Hematopoietic multipotent progenitor cell treated with erythropoietin and hydrocortisone succinate and interleukin-3 and kit ligand, for 17 days (in vitro differentiated cells): ENCODE measurements at regions not wholly inside any gene's neighbourhood (a gene's known extent, or its start where the extent isn't known, plus 50 kb on each side); places are given as distances from the start of the nearest gene placed in this dataset.
"Not testable (repeated sequence)": the region's sequence is repeated elsewhere in the genome, so short reads cannot be mapped to it uniquely, and the experiment has no call there.

Experiments used
- DNase-seq: peaks from one replicate; pipeline ENCODE4 v3.0.0-alpha.2; 2015; ENCODE audit warnings: low spot score

DNA sequence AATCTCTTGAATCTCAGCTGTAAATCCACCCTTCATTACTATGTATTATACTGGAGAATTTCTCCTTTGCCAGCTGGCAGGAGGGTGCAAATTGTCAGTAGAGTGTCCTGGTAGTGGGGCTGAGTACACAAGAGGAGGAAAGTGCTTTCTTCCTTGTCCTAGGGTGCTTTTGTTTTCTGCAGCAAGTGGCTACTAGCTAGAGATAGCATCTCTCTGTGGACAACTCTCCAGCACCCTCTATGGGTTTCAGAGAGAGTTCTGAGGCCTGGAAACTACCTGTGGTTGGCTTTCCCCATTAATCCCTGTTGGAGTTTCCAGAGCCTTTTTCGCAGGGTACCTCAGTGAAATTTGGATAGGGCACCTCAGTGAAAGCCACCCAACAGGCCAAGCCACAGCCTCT lies 422.5 kb upstream of the RGS17 start:
- DNase-seq, result no peak

DNA sequence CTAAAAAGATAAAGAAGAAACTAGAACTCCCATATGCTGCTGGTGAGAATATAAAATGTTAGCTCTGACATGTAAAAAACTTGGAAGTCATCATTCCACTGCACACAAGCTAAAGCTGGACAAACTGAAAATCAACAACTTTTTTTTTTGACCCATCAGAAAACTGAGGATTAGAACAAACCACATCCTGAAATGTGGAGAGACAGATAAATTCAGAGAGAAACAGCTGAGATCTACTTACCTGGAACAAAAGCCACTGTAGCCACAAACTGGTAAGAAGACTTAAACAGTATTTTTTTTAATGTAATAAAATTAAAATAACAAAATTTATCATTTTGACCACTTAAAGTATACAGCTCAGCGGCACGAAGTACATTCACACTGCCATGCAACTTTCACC lies 408.5 kb upstream of the RGS17 start:
- DNase-seq, result no peak

DNA sequence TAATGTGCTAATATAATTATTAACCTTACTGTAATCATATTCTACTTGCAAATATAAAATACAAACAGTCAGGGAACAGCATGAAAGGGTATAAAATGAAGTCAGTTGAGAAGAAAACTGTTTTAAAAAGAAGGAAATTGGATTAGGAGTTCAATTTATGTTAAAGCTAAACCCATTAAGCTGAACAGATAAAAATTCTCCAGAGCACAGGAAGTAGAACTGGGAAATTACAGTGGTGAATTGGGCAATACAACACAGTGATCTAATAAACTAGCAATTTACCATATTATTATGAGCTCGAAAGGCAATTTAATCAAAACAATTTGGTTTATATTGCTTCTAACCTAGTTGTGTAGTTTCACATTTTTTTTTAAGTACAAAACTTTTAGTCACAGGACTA lies 407.4 kb upstream of the RGS17 start:
- DNase-seq, result no peak

DNA sequence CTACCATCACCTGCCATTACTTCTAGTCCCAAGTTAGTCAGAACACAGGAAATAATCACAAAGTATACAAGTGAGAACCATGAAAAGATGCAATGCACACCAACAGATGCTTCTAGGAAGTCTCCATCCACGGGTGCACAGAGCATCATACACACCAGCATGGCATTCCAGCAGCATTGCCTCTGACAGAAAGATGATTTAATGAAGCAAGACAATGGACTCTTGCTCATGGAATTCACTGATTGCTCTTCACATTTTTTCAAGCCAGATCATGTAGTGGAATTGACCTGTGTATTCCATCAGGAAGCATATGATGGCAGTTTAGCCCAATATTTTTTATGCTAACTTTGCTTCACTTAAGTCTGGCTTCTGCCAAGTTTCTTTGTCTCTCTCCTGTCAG lies 406.3 kb upstream of the RGS17 start:
- no peak for DNase-seq

DNA sequence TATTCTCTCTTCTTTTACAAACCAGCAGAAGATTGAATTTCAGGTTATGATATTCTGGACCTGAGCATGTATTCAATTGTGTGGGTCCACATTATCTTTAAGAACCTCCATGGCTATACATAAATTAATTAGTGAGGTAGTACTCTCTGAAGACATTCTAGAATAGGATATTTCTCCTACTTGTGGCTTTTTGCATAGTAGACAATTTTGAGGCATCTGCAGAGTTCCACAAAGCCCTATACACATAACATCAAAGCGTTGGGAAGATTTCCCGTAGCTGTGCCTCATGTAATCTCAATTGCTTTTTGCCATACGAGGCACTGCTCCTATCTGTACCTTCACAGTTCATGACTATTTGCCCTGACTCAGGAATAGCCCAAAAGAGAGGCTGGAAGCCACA lies 395.4 kb upstream of the RGS17 start:
- no peak for DNase-seq

DNA sequence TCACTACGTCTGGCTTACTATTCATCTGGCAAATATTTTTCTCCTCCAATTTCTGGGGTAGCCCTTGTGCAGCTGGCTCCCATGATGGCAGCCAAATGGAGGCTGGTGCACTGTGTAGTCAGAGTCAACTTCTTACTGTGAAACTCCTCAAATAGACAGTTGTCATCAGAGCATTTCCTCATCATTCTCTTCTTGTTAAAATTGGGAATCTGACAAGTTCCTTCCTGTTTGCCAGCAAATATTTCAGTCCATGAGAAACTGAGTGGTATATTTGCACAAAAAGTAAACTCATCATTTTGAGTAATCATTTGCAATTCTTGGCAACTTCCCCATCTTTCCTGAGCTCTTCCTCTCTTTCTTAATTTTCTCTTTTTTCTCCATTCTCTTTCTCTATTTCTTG lies 394.9 kb upstream of the RGS17 start:
- no peak for DNase-seq

DNA sequence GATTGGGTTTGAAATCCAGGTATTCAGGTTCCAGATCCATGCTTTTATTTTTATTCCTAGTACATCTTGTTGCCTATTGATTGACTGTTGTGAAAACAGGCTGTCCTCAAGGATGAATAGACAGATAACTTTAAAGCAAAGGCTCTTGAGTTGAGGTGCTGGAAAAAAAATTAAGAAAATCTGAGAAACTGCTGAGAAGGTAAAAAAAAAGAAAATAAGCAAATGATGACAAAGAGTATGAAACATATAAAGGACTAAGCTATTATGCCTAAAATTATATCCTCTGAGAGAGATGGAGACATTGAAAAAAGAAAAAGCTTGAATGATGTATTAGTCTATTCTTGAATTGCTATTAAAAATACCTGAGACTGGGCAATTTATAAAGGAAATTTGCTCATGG lies 392.3 kb upstream of the RGS17 start:
- no peak for DNase-seq

DNA sequence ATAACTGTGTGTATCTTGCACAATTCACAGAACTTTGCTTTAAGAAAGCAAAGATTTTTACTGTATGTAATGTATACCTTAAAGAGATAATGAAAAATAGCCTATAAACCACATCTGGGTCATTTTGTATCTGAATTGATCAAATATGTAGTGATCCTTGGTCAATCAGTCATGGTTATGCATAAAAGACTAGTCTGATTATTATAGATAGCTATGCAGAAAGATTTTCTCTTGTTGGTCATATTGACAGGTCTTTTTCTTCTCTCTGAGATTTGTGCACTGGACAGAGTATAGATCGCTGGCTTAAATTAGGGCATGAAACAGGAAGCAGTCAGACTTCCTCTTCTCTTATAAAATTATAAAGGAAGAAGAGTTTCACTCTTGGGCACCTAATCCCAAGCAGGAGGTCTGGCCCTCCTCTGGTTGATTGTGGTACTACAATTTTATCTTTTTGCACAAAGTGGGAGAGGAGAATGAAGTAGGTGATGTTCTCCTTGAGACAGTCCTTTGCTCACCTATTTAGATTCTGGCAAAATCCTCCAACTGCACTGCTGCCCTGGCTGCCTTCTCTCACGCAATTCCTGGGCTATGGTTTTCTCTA lies 380.9 kb upstream of the RGS17 start:
- DNase-seq, result no peak

DNA sequence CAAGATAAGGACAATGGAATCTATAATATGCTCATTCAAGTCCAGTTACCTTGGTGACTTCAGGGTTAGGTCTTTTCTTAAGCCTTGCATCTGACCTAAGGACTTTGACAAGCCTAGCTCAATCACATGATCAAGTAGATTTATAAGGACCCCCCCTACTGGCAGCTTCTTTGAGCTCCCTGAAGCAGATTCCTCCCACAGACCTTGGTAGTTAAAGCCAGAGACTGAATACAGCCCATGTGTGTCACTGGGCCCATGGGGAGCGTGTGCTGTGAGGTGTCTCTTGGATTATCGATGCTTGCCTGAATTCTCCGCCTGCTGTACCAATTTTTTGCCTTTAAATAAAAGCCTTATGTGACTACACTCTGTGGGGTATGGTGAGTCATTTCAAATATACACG lies 372.7 kb upstream of the RGS17 start:
- no peak for DNase-seq

DNA sequence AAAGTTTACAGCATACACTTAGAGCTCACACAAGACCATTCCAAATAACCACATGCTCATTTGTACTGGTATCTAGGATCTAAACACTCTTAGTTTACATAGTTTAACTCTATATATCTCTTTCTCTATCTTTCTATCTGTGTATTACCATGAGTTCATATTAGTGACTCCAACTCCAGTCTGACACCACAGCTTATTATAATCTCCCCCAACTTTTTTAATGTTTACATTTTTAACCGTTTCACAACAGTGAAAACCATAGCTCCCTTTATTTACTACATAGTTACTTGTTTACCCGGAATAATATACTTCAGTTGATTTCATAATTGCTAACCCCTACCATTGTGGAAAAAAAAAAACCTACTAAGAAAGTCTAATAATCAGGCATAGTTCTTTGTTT lies 362.4 kb upstream of the RGS17 start:
- DNase-seq, result no peak

DNA sequence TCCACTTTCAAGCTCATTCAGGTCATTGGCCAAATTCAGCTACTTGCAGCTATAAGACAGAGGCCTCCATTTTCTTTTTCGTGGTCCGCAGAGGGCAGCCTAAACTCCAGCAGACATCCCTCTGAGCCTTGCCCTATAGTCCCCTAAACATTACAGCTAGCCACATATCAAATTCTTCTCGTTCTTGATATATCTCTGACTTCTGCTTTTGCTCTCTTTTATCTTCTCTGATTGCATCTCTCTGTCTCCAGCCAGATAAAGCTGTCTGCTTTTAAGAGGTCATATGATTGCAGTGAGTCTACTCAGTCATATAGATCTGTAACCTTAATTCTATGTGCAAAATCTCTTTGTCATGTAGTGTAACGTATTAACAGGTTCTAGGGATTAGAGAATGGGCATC lies 358.4 kb upstream of the RGS17 start:
- DNase-seq, result no peak

DNA sequence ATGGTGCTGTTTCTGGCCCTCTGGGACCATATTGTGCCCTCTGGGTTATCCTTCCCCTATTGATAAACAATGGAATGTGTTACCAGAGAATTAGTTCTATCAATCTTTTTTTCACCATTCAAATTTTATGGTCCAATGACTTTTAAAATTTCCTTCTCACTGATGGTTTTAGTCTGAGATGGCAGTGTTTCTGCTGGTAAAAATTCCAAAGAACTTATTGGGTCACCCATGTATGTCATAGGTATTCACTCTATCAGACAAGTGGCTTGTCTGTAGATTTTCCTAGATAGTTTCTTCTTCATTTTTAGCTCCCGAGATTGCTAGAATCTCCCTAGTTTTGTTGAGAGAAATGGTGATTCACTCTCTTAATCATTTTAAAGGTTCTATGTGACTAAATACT lies 357.2 kb upstream of the RGS17 start:
- no peak for DNase-seq

DNA sequence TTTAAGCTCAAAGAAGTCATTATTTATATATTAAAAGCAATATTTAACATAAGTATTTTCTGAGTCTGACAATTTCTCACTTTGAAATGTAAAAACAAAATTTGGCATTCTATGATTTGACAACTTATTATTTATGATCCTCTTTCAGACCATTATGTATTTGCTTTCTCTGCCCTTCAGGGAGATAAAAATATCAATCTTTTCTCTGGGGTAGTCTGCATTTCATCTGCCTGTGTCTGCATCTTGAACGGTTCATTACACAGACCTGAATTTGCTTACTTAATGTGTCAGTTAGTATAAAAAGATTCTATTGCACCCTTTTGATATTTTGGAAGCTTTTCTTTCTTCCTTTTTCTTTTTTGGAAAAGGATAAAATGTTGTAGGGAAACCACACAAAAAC lies 354.0 kb upstream of the RGS17 start:
- no peak for DNase-seq

DNA sequence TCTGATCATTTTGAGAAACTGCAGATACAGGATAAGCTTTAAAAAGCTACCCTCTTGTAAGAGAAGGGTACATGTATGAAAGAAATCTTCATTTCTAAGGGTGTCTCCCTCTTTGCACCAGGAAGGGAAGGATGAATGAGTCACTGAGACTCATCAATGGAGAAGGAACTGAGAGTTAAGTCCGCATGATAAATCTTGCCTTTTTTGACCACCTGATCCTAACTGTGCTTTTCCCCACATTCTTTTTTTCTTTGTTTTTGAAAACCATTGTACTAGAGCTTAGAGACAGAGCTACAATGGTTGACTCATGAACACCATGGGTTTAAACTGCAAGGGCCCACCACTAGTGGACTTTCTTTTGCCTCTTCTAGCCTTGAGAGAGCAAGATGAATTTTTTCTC lies 353.0 kb upstream of the RGS17 start:
- DNase-seq, result no peak

DNA sequence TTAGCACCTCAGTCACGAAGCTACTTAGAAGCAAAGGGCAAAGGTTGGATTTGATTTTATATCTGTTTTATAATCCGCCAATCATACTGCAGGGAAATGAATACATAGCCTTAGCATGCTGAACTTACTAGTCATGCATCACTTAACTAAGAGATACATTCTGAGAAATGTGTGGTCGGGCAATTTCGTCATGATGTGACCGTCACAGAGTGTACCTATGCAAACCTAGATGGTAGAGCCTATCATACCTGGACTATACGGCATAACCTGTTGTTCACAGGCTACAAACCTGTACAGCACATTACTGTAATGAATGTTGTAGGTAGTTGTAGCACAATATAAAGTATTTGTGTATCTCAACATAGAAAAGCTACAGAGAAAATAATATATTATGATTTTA lies 345.2 kb upstream of the RGS17 start:
- DNase-seq, result no peak

DNA sequence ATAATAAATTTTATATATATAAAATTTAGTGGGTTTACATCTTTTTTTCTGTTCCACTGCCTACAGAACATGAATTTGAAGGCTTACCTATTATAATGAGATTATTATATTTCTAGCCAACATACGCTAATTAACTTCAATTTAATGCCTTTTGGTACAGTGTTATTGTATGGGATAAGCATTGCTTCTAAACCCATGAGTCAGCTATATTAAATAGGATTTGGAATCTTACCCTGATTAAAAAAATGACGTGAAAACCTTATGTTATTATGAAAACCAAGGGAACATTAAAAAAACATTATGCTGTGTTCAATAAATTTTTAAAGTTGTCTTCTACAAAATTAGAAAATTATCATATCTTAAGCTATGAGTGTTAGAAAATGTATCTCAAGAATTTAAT lies 334.0 kb upstream of the RGS17 start:
- no peak for DNase-seq

DNA sequence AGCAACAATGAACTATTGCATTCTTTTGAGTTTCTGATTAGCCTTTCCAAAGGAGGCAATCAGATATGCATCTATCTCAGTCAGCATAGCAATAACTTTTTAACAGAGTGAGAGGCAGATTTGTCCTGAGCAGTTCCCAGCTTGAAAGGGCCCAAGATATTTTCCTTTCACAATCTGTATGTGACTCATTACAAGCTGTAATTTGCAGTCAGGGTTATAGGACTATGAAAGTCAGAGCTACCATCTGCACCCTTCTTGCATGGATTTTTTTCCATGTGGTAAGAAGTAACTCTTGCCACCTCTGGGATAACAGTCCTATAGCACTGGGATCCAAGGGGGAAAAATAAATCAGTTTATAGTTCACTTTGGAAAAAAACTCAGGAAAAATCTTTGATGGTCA lies 318.2 kb upstream of the RGS17 start:
- DNase-seq, result no peak

DNA sequence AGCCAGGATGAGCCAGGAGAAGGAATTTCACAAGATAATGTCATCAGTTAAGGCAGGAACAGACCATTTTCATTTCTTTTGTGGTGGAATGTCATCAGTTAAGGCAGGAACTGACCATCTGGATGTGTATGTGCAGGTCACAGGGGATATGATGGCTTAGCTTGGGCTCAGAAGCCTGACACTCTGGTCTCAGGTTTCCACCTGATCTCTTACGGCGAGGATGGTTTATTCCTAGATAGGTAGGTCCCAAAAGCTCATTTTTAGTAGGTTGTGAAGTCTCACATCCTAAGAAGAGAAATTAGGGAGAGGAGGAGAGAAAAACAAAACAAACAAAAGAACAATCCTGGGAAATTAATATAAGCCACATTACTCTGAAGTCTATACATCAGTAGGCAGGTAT lies 311.7 kb upstream of the RGS17 start:
- not testable (repeated sequence) for DNase-seq

DNA sequence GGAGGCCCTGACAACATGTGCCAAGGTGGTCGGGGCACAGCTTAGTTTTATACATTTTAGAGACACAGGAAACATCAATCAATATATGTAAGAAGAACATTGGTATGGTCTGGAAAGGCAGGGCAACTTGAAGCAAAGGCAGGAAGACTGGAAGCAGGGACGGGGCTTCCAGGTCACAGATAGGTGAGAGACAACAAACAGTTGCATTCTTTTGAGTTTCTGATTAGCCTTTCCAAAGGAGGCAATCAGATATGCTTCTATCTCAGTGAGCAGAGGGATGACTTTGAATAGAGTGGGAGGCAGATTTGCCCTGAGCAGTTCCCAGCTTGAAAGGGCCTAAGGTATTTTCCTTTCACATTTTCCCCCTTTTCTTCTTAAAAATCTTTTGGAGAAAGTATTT lies 311.0 kb upstream of the RGS17 start:
- no peak for DNase-seq

DNA sequence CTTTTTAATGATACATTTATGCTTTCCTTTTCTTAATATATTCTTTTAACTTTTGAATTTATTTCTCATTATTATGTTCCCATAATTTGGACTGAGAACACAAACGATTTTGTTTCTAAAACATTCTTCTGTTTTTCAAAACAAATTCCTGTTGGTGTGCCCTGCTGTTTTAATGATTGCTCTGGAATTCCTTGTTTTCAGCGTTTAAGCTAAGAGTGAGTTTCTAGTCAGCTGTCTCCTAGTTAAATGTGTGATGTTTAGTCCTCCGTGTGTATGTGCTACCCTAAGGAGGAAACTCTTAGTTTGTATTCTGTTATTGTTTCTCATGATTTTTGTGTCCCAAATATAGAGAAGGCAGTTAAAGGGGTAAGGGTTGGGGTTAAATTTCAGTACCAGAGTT lies 306.1 kb upstream of the RGS17 start:
- DNase-seq, result no peak

DNA sequence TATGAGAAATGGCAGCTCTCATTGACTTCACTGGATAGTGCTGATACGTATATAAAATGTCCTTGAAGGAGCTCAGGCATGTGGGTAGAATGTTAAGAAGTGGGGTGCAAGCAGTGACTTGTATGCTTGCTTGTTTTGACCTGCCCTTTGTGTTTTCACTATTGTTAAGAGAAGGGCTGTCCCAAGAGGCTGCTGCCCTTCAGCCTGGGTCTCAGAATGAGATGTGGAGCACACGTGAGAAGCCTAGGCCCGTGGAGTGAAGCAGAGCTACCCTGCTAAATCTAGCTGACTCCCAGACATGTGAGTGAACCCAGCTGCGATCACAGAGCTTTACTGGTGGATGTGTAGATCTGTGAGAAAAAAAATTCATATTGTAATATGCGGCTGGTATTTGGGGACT lies 305.3 kb upstream of the RGS17 start:
- no peak for DNase-seq

DNA sequence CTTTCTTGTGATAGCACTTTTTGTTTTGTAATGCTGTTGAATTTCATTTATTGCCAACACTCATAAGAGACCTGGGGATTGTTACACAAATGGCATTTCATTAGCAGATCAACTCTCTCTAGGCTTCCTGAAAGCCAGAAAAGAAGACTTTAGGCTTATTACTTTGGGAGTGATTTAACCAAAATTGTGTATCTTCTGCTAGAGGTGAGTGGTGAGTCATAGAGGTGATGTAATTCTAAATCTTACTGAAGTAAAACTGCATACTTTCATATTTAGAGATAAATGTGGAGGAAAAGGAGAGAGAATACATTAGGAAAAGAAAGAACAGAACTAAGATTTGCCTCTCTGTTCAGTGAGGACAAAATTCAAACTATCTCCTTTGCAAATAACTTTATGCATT lies 304.7 kb upstream of the RGS17 start:
- DNase-seq, result no peak

DNA sequence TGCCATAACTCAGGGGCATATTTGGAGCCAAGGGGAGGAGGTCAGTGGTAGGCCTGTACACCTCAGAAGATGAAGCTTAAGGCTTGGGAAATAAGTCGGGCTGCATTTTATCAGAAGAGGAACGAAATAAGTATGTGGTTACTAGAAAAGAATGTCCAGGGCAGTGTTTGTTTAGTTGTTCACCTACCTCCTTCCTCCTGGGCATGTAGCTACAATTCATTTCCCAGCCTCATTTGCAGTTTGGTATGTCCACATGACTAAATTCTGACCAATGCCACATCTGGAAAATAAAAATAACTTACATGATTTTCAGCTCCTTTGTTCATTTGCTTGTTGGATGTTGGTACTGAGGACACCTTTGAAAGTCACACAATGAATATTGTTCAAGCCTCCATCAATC lies 294.5 kb upstream of the RGS17 start:
- DNase-seq, result no peak

DNA sequence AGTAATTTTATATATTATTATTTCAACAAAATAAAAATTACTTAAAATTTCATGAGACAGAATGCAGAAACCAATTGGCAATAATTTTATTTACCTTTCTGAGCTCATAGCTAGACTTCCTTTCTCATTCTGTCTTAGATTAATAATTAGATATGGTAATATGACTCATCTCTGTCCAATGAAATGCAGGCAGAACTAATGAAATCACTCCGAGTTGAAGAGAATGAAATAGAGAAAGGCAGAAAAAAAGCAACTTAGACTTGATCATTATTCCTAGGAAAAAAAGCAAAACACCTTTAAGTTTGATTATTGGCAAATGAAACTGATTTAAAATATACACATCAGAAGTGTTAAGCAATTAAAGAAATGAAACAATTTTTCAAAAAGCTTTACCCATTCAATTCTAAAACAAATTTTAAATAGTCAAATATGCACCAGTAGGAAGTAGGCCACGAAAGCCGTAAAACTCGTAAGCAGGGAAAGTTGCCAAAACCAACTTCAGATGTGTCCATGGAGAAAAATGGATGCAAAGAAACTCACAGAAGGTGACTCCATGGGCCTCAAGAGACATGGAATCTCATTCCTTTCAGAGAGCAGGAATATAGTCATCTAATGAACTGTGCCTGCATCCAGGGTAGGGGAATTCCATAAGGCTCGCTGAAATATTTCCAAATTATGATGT lies 293.8 kb upstream of the RGS17 start:
- DNase-seq, result no peak

DNA sequence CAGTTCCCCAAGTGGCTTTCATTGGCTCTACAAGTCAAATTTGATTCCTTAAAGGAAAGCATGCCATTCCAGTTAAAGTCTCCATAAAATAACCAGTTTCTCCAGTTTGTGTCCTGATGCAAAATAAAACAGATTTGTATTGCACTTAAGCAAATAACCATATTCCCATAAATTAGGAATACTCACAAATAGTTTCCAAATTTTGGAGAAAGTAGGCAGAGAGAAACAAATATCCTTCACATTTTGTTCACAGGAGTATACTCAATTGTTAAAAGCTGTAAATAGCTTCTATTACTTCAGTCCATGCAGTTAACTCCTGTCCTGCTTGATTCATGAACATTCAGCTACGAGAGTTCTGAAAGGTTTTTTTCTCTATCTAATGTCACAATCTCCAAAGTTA lies 281.4 kb upstream of the RGS17 start:
- no peak for DNase-seq
